Tibial nerve (tissue), 4 donors: ENCODE measurements at regions not wholly inside any gene's neighbourhood (a gene's known extent, or its start where the extent isn't known, plus 50 kb on each side); places are given as distances from the start of the nearest gene placed in this dataset.

ENCODE experiments used
- DNase-seq, 2 donors: peaks; one replicate each; pipeline ENCODE4 v3.0.0-alpha.2; 2019; ENCODE audit warnings: low spot score in 2 of 2
- H3K27ac ChIP-seq, 4 donors: fragments of 200-600 bp; sonication (generic) in 3 of 4; one replicate each; pipeline ENCODE4 v1.5.1; 2017 to 2019; ENCODE audit warnings: mild to moderate bottlenecking in 1 of 4
- H3K27me3 ChIP-seq, 2 donors: fragments of 200-600 bp; sonication (generic) in 1 of 2; one replicate each; pipeline versions ENCODE4 v1.5.1 to v1.6.0; 2017 to 2019
- H3K36me3 ChIP-seq, 3 donors: fragments of 200-600 bp; sonication (generic); one replicate each; pipeline ENCODE4 v1.5.1; 2018 to 2019
- H3K4me1 ChIP-seq, 4 donors: fragments of 200-600 bp; sonication (generic) in 3 of 4; one replicate each; pipeline ENCODE4 v1.5.1; 2017 to 2019
- H3K4me3 ChIP-seq, 4 donors: fragments of 200-600 bp; sonication (generic) in 3 of 4; one replicate each; pipeline ENCODE4 v1.5.1; 2017 to 2019; ENCODE audit warnings: mild to moderate bottlenecking in 1 of 4, moderate library complexity in 1 of 4
- H3K9me3 ChIP-seq, 4 donors: fragments of 200-600 bp; sonication (generic) in 3 of 4; one replicate each; pipeline ENCODE4 v1.5.1; 2017 to 2019
- EP300 ChIP-seq, 2 donors: sonication (generic); formaldehyde crosslinking; IDR thresholded peaks; one replicate each; pipeline ENCODE4 v1.6.1; 2017; ENCODE audit warnings: antibody characterized with exemption in 2 of 2, mild to moderate bottlenecking in 1 of 2
- POLR2A ChIP-seq, 2 donors: fragments of 450-650 bp; IDR thresholded peaks; one replicate each; pipeline ENCODE4 v1.6.1; 2017; ENCODE audit warnings: antibody characterized with exemption in 2 of 2, mild to moderate bottlenecking in 2 of 2, moderate library complexity in 2 of 2
- WGBS, 2 donors: methylation state at CpG; one replicate each; pipeline ENCODE4 v1.1.5; 2018; 5-methylcytosine and 5-hydroxymethylcytosine counted together
- TF ChIP-seq, protein P1 (sequence below), 5 experiments: fragments of 200-600 bp in 3 of 5; fragments of 450-650 bp in 2 of 5; sonication (generic) in 3 of 5; IDR thresholded peaks; one replicate each; pipeline ENCODE4 v1.5.1; 2016 to 2019; ENCODE audit warnings: antibody characterized with exemption in 5 of 5, mild to moderate bottlenecking in 3 of 5, moderate library complexity in 2 of 5

DNA sequence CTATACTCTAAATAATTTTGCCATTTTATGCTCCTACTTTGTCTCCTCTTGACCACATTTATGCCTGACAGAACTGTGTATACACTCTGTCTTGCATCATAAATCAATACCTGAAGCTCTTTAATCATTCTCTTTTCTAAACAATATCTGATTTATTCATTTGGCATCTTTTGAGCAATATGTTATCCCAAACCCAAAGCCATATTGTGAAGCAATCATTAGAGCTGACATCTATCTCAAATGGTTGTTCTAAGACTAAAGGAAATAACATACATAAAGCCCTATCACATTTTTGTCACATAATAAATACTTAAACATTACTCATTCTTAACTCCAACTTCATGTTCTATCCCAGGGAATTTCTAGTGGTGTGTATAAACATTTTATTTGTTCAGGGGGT, 717.6 kb downstream of the SORCS1 start:
- Histone ChIP-seq H3K27me3 (no peaks in the 10 kb centered on the region), H3K4me3 (no peak overlapping the region), H3K9me3 (no peaks in the 10 kb centered on the region), H3K4me1 (no peaks in the 10 kb centered on the region), H3K27ac (no peak overlapping the region), H3K36me3 (no peaks in the 10 kb centered on the region)
- no peak for DNase-seq
- TF ChIP-seq, protein P1, sequence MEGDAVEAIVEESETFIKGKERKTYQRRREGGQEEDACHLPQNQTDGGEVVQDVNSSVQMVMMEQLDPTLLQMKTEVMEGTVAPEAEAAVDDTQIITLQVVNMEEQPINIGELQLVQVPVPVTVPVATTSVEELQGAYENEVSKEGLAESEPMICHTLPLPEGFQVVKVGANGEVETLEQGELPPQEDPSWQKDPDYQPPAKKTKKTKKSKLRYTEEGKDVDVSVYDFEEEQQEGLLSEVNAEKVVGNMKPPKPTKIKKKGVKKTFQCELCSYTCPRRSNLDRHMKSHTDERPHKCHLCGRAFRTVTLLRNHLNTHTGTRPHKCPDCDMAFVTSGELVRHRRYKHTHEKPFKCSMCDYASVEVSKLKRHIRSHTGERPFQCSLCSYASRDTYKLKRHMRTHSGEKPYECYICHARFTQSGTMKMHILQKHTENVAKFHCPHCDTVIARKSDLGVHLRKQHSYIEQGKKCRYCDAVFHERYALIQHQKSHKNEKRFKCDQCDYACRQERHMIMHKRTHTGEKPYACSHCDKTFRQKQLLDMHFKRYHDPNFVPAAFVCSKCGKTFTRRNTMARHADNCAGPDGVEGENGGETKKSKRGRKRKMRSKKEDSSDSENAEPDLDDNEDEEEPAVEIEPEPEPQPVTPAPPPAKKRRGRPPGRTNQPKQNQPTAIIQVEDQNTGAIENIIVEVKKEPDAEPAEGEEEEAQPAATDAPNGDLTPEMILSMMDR (IDR thresholded peaks at IDR 0.05), result no peak
- TF ChIP-seq EP300 (IDR thresholded peaks at IDR 0.05), result no peak
- TF ChIP-seq POLR2A (IDR thresholded peaks at IDR 0.05), result no peak

DNA sequence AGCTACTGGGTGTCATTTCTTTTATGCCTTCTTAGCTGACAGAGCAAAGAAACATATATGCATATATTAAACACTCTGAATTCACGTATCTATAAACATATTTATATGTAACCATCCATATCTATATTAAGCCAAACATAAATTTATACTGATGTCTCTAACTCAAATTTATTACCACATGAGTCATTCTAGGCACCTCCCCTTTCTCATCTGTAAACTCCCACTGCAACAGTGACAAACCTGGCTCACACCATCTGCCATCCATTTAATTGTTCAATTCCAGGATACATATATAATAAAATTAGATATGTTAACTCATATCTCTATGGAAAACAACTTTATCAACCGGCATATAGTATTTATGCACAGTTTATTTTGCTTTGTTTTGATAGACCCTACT, 722.3 kb downstream of the SORCS1 start:
- TF ChIP-seq EP300 (IDR thresholded peaks at IDR 0.05) (no peak), POLR2A (IDR thresholded peaks at IDR 0.05) (no peak)
- TF ChIP-seq, protein P1 (IDR thresholded peaks at IDR 0.05), result no peak
- no peak for DNase-seq
- H3K4me1 ChIP-seq, result no peaks in the 10 kb centered on the region
- H3K9me3 ChIP-seq, result no peaks in the 10 kb centered on the region
- H3K27me3 ChIP-seq, result no peaks in the 10 kb centered on the region
- H3K27ac ChIP-seq, result no peak overlapping the region
- no peaks in the 10 kb centered on the region for H3K36me3 ChIP-seq
- WGBS, 2 donors, result 63 to 78% methylated on average over 2 of the region's 2 CpGs
- no peak overlapping the region for H3K4me3 ChIP-seq

DNA sequence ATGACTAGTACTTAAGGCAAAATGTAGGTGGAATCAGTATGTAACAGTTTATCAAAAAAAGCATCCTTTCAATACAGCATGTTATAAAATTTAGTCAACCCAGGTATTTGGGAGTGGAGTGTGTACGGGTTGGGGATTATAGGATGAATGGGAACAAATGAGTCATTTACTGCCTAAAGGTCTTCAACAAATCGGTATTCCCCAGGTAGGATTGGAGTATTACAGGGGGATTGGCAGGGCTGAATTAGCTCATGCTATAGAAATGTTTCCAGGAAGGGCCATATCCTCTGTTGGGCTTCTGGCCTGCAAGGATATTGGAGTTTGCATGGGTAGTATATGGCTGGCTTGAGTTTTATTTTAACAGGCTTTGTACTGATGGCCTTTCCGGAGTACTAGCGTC, 723.7 kb downstream of the SORCS1 start:
- no peaks in the 10 kb centered on the region for H3K27me3 ChIP-seq
- no peaks in the 10 kb centered on the region for H3K4me1 ChIP-seq
- TF ChIP-seq, protein P1 (IDR thresholded peaks at IDR 0.05), result no peak
- TF ChIP-seq POLR2A (IDR thresholded peaks at IDR 0.05), result no peak
- no peak for TF ChIP-seq EP300 (IDR thresholded peaks at IDR 0.05)
- no peak overlapping the region for H3K4me3 ChIP-seq
- no peak overlapping the region for H3K27ac ChIP-seq
- 85 to 93% methylated on average over 4 of the region's 4 CpGs for WGBS, 2 donors
- no peaks in the 10 kb centered on the region for H3K36me3 ChIP-seq
- no peak for DNase-seq
- no peaks in the 10 kb centered on the region for H3K9me3 ChIP-seq

DNA sequence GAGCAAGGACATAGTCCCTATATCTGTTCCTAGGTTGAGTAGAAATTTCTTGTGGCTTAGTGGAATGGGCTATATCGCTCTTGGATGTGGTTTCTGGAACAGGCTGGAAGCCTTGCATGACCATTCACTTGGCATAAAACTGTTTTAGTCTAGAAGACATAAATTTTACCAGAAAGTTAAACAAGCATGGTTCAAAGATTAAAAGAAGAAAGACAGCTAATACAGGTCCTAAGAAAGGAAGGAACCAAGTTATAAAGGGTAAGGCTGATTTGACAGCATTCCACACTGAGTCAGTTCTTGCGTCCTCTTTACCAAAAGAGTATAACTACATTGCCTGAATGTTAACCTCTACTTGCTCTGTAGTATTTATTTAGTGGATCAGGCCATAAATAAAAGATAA, 724.2 kb downstream of the SORCS1 start:
- H3K27ac ChIP-seq, result no peak overlapping the region
- H3K27me3 ChIP-seq, result no peaks in the 10 kb centered on the region
- H3K4me1 ChIP-seq, result no peaks in the 10 kb centered on the region
- no peaks in the 10 kb centered on the region for H3K9me3 ChIP-seq
- no peaks in the 10 kb centered on the region for H3K36me3 ChIP-seq
- 94 to 95% methylated on average over 2 of the region's 2 CpGs for WGBS, 2 donors
- no peak for TF ChIP-seq EP300 (IDR thresholded peaks at IDR 0.05)
- H3K4me3 ChIP-seq, result no peak overlapping the region
- DNase-seq, result no peak

DNA sequence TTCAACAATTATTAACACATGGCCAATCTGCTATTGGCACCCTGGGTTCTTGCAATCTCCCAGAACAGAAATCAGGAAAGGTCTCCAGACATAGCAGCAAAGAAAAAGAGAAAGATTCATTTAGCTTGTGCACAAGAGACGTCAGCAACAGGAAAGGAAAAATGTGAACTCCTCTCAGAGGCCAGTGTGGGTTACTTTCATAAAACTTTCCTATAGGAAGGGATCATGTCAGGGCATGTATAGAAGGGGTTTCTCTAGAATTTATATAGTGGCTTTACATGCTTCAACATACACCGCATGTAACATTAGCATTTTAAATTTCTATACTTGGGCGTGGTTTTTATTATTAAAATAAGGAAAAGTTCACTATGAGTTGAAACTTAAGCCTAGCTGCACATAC, 725.1 kb downstream of the SORCS1 start:
- no peak overlapping the region for H3K27ac ChIP-seq
- WGBS, 2 donors, result 59 to 67% methylated on average over 3 of the region's 3 CpGs
- no peak for DNase-seq
- no peaks in the 10 kb centered on the region for H3K36me3 ChIP-seq
- H3K4me1 ChIP-seq, result no peaks in the 10 kb centered on the region
- H3K9me3 ChIP-seq, result no peaks in the 10 kb centered on the region
- no peak overlapping the region for H3K4me3 ChIP-seq
- no peaks in the 10 kb centered on the region for H3K27me3 ChIP-seq
- TF ChIP-seq EP300 (IDR thresholded peaks at IDR 0.05) (no peak), POLR2A (IDR thresholded peaks at IDR 0.05) (no peak)
- TF ChIP-seq, protein P1 (IDR thresholded peaks at IDR 0.05), result no peak

DNA sequence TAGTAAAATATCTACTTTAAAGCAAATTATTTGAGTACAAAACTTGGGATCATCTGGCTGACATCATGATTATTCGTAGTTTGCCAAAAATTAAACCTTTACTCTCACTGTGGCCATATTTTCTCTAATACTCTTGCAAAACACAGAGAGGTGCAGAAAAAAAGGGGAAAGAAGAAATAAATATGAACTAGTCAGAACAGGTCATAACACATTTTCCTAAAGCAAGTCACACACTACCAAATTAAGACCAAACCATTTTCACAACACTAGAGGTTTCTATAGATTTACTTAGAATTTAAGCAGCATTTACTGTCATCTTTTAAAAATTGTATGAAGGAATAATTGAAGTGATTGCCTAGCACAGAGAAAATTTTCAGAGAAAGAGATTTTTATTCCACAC, 726.1 kb downstream of the SORCS1 start:
- 27 to 37% methylated on average over 1 of the region's 1 CpG for WGBS, 2 donors
- Histone ChIP-seq H3K4me1 (no peaks in the 10 kb centered on the region), H3K27me3 (no peaks in the 10 kb centered on the region), H3K4me3 (no peak overlapping the region), H3K9me3 (no peaks in the 10 kb centered on the region), H3K36me3 (no peaks in the 10 kb centered on the region), H3K27ac (no peak overlapping the region)
- DNase-seq, result no peak
- TF ChIP-seq, protein P1 (IDR thresholded peaks at IDR 0.05), result no peak
- TF ChIP-seq EP300 (IDR thresholded peaks at IDR 0.05), result no peak
- no peak for TF ChIP-seq POLR2A (IDR thresholded peaks at IDR 0.05)
